PC-3 (cell line): ENCODE measurements at regions not wholly inside any gene's neighbourhood (a gene's known extent, or its start where the extent isn't known, plus 50 kb on each side); places are given as distances from the start of the nearest gene placed in this dataset.

Source experiments
- EZH2 ChIP-seq: fragments of 300-600 bp; sonication (generic); IDR thresholded peaks from one replicate; pipeline ENCODE4 v1.6.1; 2017; ENCODE audit warnings: antibody characterized with exemption, mild to moderate bottlenecking, low read length; ENCODE audit not compliant: unreplicated experiment
- EZH2phosphoT487 ChIP-seq: fragments of 300-600 bp; sonication (generic); IDR thresholded peaks from 2 replicates; pipeline ENCODE4 v1.6.1; 2018; ENCODE audit warnings: mild to moderate bottlenecking, antibody characterized with exemption, low read length, borderline replicate concordance
- TF ChIP-seq, protein P1 (sequence below): fragments of 300-600 bp; sonication (generic); conservative IDR thresholded peaks from 2 replicates; pipeline ENCODE4 v1.5.1; 2017; ENCODE audit warnings: antibody characterized with exemption, low read depth, mild to moderate bottlenecking, low read length

GRCh38 chr2:46847726-46848412 lies 67.7 kb downstream of the MCFD2 start:
- TF ChIP-seq EZH2 (no peak), EZH2phosphoT487 (no peak)
- TF ChIP-seq, protein P1, sequence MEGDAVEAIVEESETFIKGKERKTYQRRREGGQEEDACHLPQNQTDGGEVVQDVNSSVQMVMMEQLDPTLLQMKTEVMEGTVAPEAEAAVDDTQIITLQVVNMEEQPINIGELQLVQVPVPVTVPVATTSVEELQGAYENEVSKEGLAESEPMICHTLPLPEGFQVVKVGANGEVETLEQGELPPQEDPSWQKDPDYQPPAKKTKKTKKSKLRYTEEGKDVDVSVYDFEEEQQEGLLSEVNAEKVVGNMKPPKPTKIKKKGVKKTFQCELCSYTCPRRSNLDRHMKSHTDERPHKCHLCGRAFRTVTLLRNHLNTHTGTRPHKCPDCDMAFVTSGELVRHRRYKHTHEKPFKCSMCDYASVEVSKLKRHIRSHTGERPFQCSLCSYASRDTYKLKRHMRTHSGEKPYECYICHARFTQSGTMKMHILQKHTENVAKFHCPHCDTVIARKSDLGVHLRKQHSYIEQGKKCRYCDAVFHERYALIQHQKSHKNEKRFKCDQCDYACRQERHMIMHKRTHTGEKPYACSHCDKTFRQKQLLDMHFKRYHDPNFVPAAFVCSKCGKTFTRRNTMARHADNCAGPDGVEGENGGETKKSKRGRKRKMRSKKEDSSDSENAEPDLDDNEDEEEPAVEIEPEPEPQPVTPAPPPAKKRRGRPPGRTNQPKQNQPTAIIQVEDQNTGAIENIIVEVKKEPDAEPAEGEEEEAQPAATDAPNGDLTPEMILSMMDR: no peak
